Activated CD8-positive, alpha-beta memory T cell treated with anti-CD3 and anti-CD28 coated beads, Interleukin-2, amount 10 ng/mL, durations not matched to agents 7 days and 5 days (primary cell): ENCODE measurements at regions not wholly inside any gene's neighbourhood (a gene's known extent, or its start where the extent isn't known, plus 50 kb on each side); places are given as distances from the start of the nearest gene placed in this dataset.
"Not testable (repeated sequence)": the region's sequence is repeated elsewhere in the genome, so short reads cannot be mapped to it uniquely, and the experiment has no call there.

Experiments
- ATAC-seq: fragments of 150-1000 bp; cut with Tn5 transposase; one replicate; pipeline ENCODE4 v1.10.0; 2021; ENCODE audit warnings: moderate library complexity
- CTCF ChIA-PET: fragments of 350-600 bp; sonication (Branson Sonifier 250); formaldehyde crosslinking; loops from one replicate; lab custom pipeline; 2021; ENCODE audit warnings: antibody characterized with exemption; lab: Charles Lee
- DNase-seq: peaks from one replicate; pipeline ENCODE4 v3.0.0-alpha.2; 2020
- H3K27ac Mint-ChIP-seq: one replicate; pipeline ENCODE4 v1.8.0; 2021; ENCODE audit warnings: mild to moderate bottlenecking, mixed read lengths
- H3K27me3 Mint-ChIP-seq: one replicate; pipeline ENCODE4 v1.8.0; 2021; ENCODE audit warnings: mixed read lengths
- H3K36me3 Mint-ChIP-seq: one replicate; pipeline ENCODE4 v1.8.0; 2021; ENCODE audit warnings: mild to moderate bottlenecking, mixed read lengths
- H3K4me1 Mint-ChIP-seq: one replicate; pipeline ENCODE4 v1.8.0; 2021; ENCODE audit warnings: mixed read lengths
- H3K4me3 Mint-ChIP-seq: one replicate; pipeline ENCODE4 v1.8.0; 2021; ENCODE audit warnings: mild to moderate bottlenecking, moderate library complexity, mixed read lengths
- H3K9me3 Mint-ChIP-seq: one replicate; pipeline ENCODE4 v1.8.0; 2022; ENCODE audit warnings: low read depth, mixed read lengths

DNA sequence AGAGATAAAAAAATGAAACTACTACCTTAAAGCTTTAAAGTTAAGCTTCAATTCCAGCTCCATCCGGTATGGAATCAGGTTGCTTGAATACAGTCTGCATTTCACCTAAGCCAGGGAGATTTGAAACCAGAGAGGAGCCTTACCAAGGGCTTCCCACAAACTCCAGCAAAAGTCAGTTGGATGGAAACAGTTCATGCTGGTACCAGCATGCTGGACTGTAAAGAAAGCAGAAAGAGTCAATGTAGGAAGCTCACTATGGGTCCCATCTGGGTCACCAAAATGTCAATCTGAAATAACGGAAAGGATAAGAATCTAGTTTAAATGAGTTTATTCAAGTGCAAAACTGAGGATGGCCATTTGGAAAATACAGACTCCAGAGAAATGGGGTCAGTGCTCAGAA, 65.3 kb downstream of the CDO1 start:
- Mint-ChIP-seq H3K4me3 (no peak overlapping the region), H3K9me3 (no peaks in the 10 kb centered on the region), H3K36me3 (no peaks in the 10 kb centered on the region), H3K4me1 (no peaks in the 10 kb centered on the region), H3K27ac (no peak overlapping the region), H3K27me3 (peaks cover 50% of the 10 kb centered on the region)
- DNase-seq (no peak), ATAC-seq (no peak)
- CTCF ChIA-PET, result no interaction called here

DNA sequence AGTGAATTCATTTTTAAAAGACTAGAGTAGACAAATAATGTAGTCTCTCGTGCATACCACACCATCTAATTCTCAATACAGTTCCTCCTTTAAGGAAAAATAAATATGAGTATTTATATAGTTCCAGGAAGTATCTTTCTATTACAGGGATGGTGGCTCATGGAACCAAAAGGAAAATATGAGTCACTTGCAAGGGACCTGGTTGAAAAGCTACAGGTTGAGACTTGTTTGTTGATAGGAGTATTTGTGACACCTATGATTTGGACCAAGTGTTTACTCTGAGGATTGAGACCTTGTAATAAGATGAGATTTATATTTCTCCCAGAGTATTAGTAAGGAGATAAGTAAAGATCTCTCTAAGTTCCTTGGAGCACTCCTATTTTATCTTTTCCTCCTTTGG, 67.4 kb downstream of the CDO1 start:
- no peak overlapping the region for H3K4me3 Mint-ChIP-seq
- DNase-seq, result no peak
- CTCF ChIA-PET, result no interaction called here
- no peak for ATAC-seq
- H3K27me3 Mint-ChIP-seq, result peaks cover 47% of the 10 kb centered on the region
- H3K27ac Mint-ChIP-seq, result no peak overlapping the region
- no peaks in the 10 kb centered on the region for H3K4me1 Mint-ChIP-seq
- H3K9me3 Mint-ChIP-seq, result peaks cover 4% of the 10 kb centered on the region
- H3K36me3 Mint-ChIP-seq, result no peaks in the 10 kb centered on the region

DNA sequence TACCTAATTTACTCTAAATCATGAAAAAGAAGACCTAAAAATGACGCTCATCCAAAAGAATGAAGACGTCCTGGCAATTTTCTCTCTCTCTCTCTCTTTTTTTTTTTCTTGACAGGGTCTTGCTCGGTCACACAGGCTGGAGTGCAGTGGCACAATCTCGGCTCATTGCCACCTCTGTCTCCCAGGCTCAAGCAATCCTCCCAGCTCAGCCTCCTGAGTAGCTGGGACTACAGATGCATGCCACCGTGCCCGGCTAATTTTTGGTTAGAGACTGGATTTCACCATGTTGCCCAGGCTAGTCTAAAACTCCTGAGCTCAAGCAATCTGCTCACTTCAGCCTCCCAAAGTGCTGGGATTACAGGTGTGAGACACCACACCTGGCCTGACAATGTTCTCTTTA, 77.2 kb downstream of the CDO1 start:
- H3K27ac Mint-ChIP-seq, H3K4me3 Mint-ChIP-seq, ATAC-seq, H3K36me3 Mint-ChIP-seq, H3K4me1 Mint-ChIP-seq, CTCF ChIA-PET, H3K9me3 Mint-ChIP-seq, DNase-seq: not testable (repeated sequence)
- peaks cover 73% of the 10 kb centered on the region for H3K27me3 Mint-ChIP-seq

DNA sequence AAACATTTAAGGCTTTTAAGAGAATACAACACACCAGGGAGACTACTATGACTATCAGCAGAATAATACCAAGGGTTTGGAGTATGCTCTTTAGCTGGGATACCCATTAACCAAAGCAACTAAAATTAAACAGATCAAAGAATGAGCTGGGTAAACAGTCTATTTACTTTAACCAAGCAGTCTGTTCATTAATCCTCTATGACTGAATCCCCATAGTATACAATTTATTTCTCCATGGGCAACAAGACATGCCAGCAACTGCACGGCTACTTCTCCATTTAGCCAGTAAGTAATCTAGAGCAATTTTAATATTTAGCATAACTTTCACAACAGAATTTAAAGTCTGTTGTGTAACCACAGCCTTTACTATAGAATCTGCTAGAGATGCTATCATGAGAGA, 77.6 kb downstream of the CDO1 start:
- Mint-ChIP-seq H3K9me3 (peaks cover under 1% of the 10 kb centered on the region), H3K36me3 (peaks cover 3% of the 10 kb centered on the region), H3K4me3 (no peak overlapping the region), H3K4me1 (no peaks in the 10 kb centered on the region), H3K27me3 (peaks cover 73% of the 10 kb centered on the region), H3K27ac (no peak overlapping the region)
- CTCF ChIA-PET, result interaction anchor here (0.6 kb wide), 1 partner anchor 100 kb away, joined by 3 read pairs; no protein-coding TSS in a partner anchor
- ATAC-seq (no peak), DNase-seq (no peak)

DNA sequence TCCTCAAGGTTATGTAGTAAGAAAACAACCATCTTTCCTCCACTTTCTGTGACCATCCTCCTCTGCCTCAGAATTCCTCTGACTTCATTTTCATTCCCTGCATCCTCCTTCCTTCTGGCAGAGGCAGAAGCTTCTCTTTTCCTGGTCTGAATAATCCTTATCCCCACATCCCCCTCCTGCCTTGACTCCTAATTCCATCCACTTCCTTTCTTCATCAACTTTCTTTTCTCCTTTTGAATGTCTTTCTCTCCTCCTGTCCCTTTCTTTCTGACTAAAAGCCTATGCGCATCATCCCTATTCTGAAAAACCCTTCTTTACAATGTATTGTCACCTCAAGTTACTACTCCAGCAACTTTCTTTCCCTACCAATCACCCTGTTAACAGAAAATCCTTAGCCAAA, 79.0 kb downstream of the CDO1 start:
- CTCF ChIA-PET, result no interaction called here

DNA sequence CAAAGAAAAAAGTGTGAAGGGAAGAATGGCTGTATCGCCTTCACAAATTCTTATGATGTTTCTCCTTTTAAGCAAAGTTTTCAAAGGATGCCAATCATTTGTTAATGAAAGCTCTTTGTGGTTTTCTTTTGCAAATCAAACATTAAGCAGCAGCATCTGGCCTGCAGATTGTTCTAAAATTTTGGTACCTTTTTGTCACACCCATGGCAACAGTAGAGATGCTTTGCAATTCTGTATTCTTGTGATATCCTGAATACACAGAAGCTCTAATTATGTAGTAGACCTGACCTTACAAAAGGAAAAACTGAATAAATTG, 79.8 kb downstream of the CDO1 start:
- H3K4me1 Mint-ChIP-seq, result no peaks in the 10 kb centered on the region
- peaks cover 68% of the 10 kb centered on the region for H3K27me3 Mint-ChIP-seq
- H3K4me3 Mint-ChIP-seq, result no peak overlapping the region
- H3K27ac Mint-ChIP-seq, result no peak overlapping the region
- ATAC-seq, result no peak
- CTCF ChIA-PET, result no interaction called here
- no peak for DNase-seq
- no peaks in the 10 kb centered on the region for H3K9me3 Mint-ChIP-seq
- peaks cover 2% of the 10 kb centered on the region for H3K36me3 Mint-ChIP-seq

More for the DNA sequence above, 79.0 kb downstream of the CDO1 start:
- Mint-ChIP-seq H3K36me3 (peaks cover 2% of the 10 kb centered on the region), H3K9me3 (no peaks in the 10 kb centered on the region), H3K27me3 (peaks cover 75% of the 10 kb centered on the region), H3K27ac (no peak overlapping the region), H3K4me3 (no peak overlapping the region), H3K4me1 (no peaks in the 10 kb centered on the region)
- no peak for DNase-seq
- ATAC-seq, result no peak

DNA sequence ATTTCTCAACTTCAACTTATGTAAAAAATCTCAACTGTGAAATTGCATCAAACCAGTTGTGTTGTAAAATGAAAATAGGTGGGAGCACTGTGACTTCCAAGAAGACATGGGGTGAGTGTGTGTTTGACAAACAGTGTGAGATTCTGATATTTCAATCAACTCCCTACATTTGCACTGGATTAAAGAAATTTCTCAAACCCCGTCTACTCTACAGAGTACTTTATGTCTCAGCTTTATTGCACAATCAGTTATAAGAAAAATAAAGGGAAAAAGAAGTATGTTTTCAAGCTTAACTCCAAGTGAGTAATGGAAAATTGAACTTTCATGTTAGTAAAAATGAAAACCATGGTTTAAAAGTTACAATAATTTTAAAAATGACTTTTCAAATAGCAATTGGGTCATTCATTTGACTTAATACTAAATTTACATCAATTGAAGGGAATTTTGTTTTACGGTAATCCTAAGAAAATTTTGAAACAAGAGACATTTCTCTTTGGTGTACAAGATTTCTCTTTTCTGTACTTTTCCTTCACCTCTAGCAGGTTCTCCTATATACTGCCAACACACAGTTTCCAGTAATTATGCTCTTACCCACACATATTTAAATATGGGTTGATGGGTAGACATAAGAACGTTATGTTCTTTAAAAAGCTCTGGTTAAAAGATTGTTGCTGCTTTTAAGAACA, 80.3 kb downstream of the CDO1 start:
- H3K27ac Mint-ChIP-seq, result no peak overlapping the region
- H3K9me3 Mint-ChIP-seq, result no peaks in the 10 kb centered on the region
- no peaks in the 10 kb centered on the region for H3K4me1 Mint-ChIP-seq
- CTCF ChIA-PET, result no interaction called here
- peaks cover 66% of the 10 kb centered on the region for H3K27me3 Mint-ChIP-seq
- DNase-seq (no peak), ATAC-seq (no peak)
- peaks cover 2% of the 10 kb centered on the region for H3K36me3 Mint-ChIP-seq
- no peak overlapping the region for H3K4me3 Mint-ChIP-seq

DNA sequence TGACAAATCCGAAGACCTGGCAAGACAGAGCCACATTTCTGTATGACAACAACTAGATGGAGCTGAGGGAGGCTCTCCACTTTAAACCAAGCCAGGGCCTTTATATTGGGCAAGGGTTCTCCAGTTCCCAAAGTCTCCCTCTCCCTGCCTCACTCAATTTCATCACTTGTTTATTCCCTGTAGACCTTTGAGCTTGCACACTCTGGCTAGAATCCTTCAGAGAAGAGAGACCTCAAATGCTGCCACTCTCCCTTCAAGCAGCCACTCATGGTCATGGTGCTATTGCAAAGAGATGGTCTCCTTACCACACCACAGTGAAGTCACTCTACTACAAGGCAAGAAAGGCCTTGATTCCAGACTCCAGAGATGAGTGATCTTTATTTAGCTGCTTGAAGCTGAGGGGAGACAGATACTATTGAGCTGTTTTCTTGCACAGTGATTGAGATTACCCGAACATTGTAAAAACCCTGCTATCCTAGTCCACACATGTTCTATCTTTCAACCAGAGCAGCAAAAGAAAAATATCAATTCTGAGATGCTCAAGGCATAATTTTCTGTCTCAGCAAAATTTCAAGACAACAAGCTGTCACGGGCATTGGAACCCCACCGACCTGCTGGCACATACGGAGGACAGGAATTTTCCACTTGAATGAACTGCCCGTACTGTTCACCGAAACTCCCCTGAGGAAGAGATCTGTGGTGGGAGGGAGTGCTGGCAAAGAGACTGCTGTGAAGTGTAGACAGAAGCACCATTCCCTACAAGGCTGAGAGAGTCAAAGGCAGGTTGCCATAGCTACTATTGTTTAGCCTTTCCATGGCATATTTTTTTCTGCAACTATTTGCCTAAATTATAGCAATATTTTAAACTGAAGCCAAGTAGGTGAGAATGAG, 81.1 kb downstream of the CDO1 start:
- Mint-ChIP-seq H3K9me3 (no peaks in the 10 kb centered on the region), H3K27me3 (peaks cover 59% of the 10 kb centered on the region), H3K4me3 (no peak overlapping the region), H3K36me3 (peaks cover 2% of the 10 kb centered on the region), H3K4me1 (no peaks in the 10 kb centered on the region), H3K27ac (no peak overlapping the region)
- ATAC-seq, result no peak
- no peak for DNase-seq
- CTCF ChIA-PET, result no interaction called here

DNA sequence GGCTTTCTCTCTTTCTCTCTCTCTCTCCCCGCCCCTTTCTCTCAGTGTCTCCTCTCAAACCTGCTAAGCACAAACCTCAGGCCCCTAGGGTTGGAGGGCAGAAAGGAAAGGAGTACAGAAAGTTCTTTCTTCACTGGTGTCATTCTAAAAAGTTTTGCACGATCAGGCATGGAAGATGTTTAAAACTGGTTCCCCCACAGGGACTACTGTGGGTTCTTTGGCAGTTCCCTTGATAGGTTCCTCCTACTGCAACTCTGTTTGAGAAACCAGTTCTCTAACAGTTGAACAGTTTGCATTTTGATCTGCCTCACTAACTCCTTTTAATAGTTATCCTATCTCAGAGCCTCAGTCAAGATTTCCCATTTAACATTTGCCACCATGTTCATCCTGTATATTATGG, 82.9 kb downstream of the CDO1 start:
- no peak overlapping the region for H3K4me3 Mint-ChIP-seq
- H3K27ac Mint-ChIP-seq, result no peak overlapping the region
- DNase-seq (no peak), ATAC-seq (no peak)
- no peaks in the 10 kb centered on the region for H3K9me3 Mint-ChIP-seq
- CTCF ChIA-PET, result no interaction called here
- H3K4me1 Mint-ChIP-seq, result no peaks in the 10 kb centered on the region
- peaks cover 45% of the 10 kb centered on the region for H3K27me3 Mint-ChIP-seq
- peaks cover 2% of the 10 kb centered on the region for H3K36me3 Mint-ChIP-seq

DNA sequence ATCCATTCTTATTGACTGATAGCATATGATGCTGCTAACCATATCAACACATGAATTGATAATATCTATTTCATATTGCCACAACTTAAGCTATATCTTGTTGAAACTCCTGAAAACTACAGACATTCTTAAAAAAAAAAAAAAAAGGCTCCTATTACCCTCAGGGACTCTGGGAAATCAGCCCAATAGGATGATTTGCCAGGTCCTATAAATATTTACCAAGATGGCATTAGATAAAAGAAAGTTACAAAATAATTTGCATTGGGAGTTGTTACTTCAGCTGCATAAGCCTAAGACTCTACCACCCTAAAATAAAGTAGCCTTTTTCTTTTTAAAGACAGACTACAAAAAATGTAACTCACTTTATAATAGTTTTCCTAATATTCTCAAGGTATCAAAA, 84.4 kb downstream of the CDO1 start:
- Mint-ChIP-seq H3K36me3 (no peaks in the 10 kb centered on the region), H3K4me3 (no peak overlapping the region), H3K4me1 (no peaks in the 10 kb centered on the region), H3K27ac (no peak overlapping the region), H3K9me3 (no peaks in the 10 kb centered on the region), H3K27me3 (peaks cover 37% of the 10 kb centered on the region)
- no peak for ATAC-seq
- CTCF ChIA-PET, result no interaction called here
- DNase-seq, result no peak

DNA sequence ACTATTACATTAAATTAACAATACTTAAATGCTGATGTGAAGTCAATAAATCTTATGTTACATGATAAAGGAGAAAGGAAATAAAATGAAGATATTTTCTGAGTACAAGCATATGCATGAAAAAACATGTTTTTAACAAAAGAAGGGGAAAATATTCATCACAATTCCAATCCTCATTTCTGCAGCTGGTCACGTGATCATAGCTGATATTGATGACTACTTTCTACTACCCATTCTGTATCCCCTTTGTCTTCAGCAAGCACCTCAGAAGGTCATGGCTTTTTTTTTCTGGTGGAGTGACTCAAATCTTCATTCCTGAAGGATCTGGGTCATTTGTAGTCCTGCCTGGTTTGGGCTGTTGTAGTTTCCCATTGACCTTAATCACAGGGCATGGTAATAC, 90.9 kb downstream of the CDO1 start:
- Mint-ChIP-seq H3K4me1 (no peaks in the 10 kb centered on the region), H3K27me3 (peaks cover 10% of the 10 kb centered on the region), H3K4me3 (no peak overlapping the region), H3K36me3 (no peaks in the 10 kb centered on the region), H3K9me3 (no peaks in the 10 kb centered on the region), H3K27ac (no peak overlapping the region)
- no peak for DNase-seq
- no peak for ATAC-seq
- CTCF ChIA-PET, result no interaction called here

DNA sequence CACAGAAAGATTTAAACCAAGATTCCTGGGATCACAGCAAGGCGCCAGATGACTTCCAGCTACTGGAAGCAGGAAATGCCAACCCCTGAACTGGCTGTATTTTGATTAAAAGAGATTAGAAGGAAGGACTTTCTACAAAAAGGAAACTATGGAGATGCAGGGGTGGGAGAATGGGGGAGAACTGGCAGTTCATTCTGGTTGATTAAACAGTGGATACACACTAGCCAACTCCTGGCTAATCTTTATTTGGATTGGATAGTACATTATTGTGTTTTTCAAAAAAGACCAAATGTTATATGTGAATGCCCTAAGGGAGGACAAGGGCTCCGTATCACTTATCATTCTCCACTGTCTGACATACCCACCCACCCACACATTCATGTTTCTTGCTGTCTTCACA, 93.2 kb downstream of the CDO1 start:
- no peak for DNase-seq
- no peaks in the 10 kb centered on the region for H3K36me3 Mint-ChIP-seq
- CTCF ChIA-PET, result no interaction called here
- ATAC-seq, result no peak
- no peaks in the 10 kb centered on the region for H3K9me3 Mint-ChIP-seq
- H3K27ac Mint-ChIP-seq, result no peak overlapping the region
- no peaks in the 10 kb centered on the region for H3K4me1 Mint-ChIP-seq
- H3K27me3 Mint-ChIP-seq, result peaks cover 19% of the 10 kb centered on the region
- no peak overlapping the region for H3K4me3 Mint-ChIP-seq

DNA sequence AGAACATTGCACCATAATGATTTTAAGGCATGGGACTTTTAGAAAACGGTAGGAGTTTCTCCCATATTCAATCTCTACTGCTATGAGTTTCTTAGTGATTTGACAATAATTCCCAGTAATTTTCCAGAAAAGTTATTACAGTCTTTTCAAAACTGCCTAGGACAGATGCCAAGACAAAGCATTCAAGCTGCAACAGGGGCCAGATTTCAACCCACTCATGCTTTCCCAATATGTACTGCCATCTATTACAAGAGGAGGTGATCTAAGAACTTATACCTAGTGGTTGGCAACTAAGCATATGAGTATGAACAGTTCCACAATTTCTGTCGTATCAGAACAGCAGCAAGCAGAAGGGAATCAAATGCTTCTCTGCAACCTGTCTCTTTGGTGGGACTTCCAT, 95.1 kb upstream of the TMED7 start:
- peaks cover 29% of the 10 kb centered on the region for H3K27me3 Mint-ChIP-seq
- DNase-seq, result no peak
- H3K9me3 Mint-ChIP-seq, result no peaks in the 10 kb centered on the region
- no peaks in the 10 kb centered on the region for H3K4me1 Mint-ChIP-seq
- H3K4me3 Mint-ChIP-seq, result no peak overlapping the region
- no peak for ATAC-seq
- H3K36me3 Mint-ChIP-seq, result no peaks in the 10 kb centered on the region
- no peak overlapping the region for H3K27ac Mint-ChIP-seq
- CTCF ChIA-PET, result no interaction called here

DNA sequence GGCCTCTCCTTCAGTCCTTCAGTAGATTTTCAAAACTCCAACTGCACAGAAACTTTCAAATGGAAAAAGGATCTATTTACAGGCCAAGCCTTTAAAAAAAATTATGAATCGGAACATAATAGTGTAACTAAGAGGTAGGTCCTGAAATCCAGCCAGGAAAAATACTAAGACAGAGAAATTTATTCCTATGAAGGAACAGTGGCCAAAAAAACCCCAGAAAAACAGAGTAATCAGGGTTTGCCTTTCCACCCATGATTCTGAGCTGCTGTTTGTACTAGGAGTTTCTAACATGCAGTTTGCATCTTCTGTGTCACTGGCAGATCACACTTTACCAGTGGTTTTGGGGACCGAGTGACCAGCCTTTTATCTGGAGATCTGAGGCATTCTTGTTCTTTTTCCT, 93.1 kb upstream of the TMED7 start:
- no peak for DNase-seq
- Mint-ChIP-seq H3K4me3 (no peak overlapping the region), H3K4me1 (no peaks in the 10 kb centered on the region), H3K36me3 (no peaks in the 10 kb centered on the region), H3K27ac (no peak overlapping the region), H3K9me3 (no peaks in the 10 kb centered on the region), H3K27me3 (peaks cover 30% of the 10 kb centered on the region)
- CTCF ChIA-PET, result interaction anchor here (0.9 kb wide), 2 partner anchors 9 to 21 kb away, joined by 3 read pairs; no protein-coding TSS in a partner anchor
- ATAC-seq, result no peak
